GM21447 (cell line): ENCODE measurements at regions not wholly inside any gene's neighbourhood (a gene's known extent, or its start where the extent isn't known, plus 50 kb on each side); places are given as distances from the start of the nearest gene placed in this dataset.
"Not testable (repeated sequence)": the region's sequence is repeated elsewhere in the genome, so short reads cannot be mapped to it uniquely, and the experiment has no call there.

ENCODE experiments used
- ATAC-seq: cut with Tn5 transposase; IDR thresholded peaks from one replicate; pipeline ENCODE4 v1.9.1; 2021; ENCODE audit not compliant: unreplicated experiment

GRCh38 chr5:23103566-23103965 is 250.4 kb upstream of the CDH12 start:
- ATAC-seq: no peak

- ATAC-seq: not testable (repeated sequence)
Measured at GRCh38 chr5:23095418-23095817, 242.3 kb upstream of the CDH12 start.

- ATAC-seq: no peak
Measured at GRCh38 chr5:23089286-23089685, 236.1 kb upstream of the CDH12 start.

- no peak for ATAC-seq
Measured at GRCh38 chr5:23084815-23085214, 231.7 kb upstream of the CDH12 start.

- ATAC-seq: no peak
Measured at GRCh38 chr5:23072179-23072578, 219.0 kb upstream of the CDH12 start.

GRCh38 chr5:23071682-23072081 is 218.5 kb upstream of the CDH12 start:
- no peak for ATAC-seq

GRCh38 chr5:23064710-23065109 is 211.6 kb upstream of the CDH12 start:
- ATAC-seq: no peak

- ATAC-seq: no peak
Measured at GRCh38 chr5:23053846-23054245, 200.7 kb upstream of the CDH12 start.

GRCh38 chr5:23042226-23042625 is 189.1 kb upstream of the CDH12 start:
- no peak for ATAC-seq

GRCh38 chr5:23035555-23036090 is 182.5 kb upstream of the CDH12 start:
- ATAC-seq: no peak

- ATAC-seq: no peak
Measured at GRCh38 chr5:23033864-23034263, 180.7 kb upstream of the CDH12 start.

GRCh38 chr5:23029290-23029689 is 176.1 kb upstream of the CDH12 start:
- no peak for ATAC-seq

- no peak for ATAC-seq
Measured at GRCh38 chr5:23028445-23029021, 175.4 kb upstream of the CDH12 start.

- ATAC-seq: no peak
Measured at GRCh38 chr5:23027830-23028229, 174.7 kb upstream of the CDH12 start.

- ATAC-seq: no peak
Measured at GRCh38 chr5:23027331-23027730, 174.2 kb upstream of the CDH12 start.

- no peak for ATAC-seq
Measured at GRCh38 chr5:23026252-23027170, 173.4 kb upstream of the CDH12 start.

- ATAC-seq: no peak
Measured at GRCh38 chr5:23025629-23026233, 172.6 kb upstream of the CDH12 start.

GRCh38 chr5:23024470-23024869 is 171.3 kb upstream of the CDH12 start:
- ATAC-seq: no peak

- no peak for ATAC-seq
Measured at GRCh38 chr5:23014825-23015224, 161.7 kb upstream of the CDH12 start.

GRCh38 chr5:23014266-23014665 is 161.1 kb upstream of the CDH12 start:
- ATAC-seq: no peak

- ATAC-seq: no peak
Measured at GRCh38 chr5:23013395-23013998, 160.4 kb upstream of the CDH12 start.
